ENCODE measurements at regions not wholly inside any gene's neighbourhood (a gene's known extent, or its start where the extent isn't known, plus 50 kb on each side); places are given as distances from the start of the nearest gene placed in this dataset.

GRCh38 chr4:112942077-112942476 is 107.4 kb upstream of the ANK2 start:
- H3K27me3 ChIP-seq, result no peaks in the 10 kb centered on the region
- H3K4me3 ChIP-seq, result no peak overlapping the region
- TF ChIP-seq POLR2A (IDR thresholded peaks at IDR 0.05) (no peak), EP300 (IDR thresholded peaks at IDR 0.05) (no peak), CTCF (IDR thresholded peaks at IDR 0.05) (no peak)
- H3K27ac ChIP-seq, result no peak overlapping the region
- DNase-seq (ENCODE audit: low spot score in 2 of 2), result no peak
- WGBS, 2 donors, result 85 to 95% methylated on average over 2 of the region's 2 CpGs
- no peaks in the 10 kb centered on the region for H3K9me3 ChIP-seq
- no peaks in the 10 kb centered on the region for H3K36me3 ChIP-seq
- H3K4me1 ChIP-seq, result peaks cover 0 to 6% (median 0%) of the 10 kb centered on the region in 4 donors

GRCh38 chr4:112942997-112943396 is 106.5 kb upstream of the ANK2 start:
- TF ChIP-seq POLR2A (IDR thresholded peaks at IDR 0.05), result no peak
- no peak for TF ChIP-seq EP300 (IDR thresholded peaks at IDR 0.05)
- no peak for TF ChIP-seq CTCF (IDR thresholded peaks at IDR 0.05)
- Histone ChIP-seq H3K4me1 (peaks cover 0 to 4% (median 0%) of the 10 kb centered on the region in 4 donors), H3K27me3 (no peaks in the 10 kb centered on the region), H3K9me3 (no peaks in the 10 kb centered on the region), H3K27ac (no peak overlapping the region), H3K36me3 (no peaks in the 10 kb centered on the region), H3K4me3 (no peak overlapping the region)
- WGBS, 2 donors, result 76 to 83% methylated on average over 2 of the region's 2 CpGs
- DNase-seq (ENCODE audit: low spot score in 2 of 2), result no peak

GRCh38 chr4:112944006-112944405 is 105.4 kb upstream of the ANK2 start:
- no peaks in the 10 kb centered on the region for H3K27me3 ChIP-seq
- no peaks in the 10 kb centered on the region for H3K9me3 ChIP-seq
- no peak overlapping the region for H3K27ac ChIP-seq
- DNase-seq (ENCODE audit: low spot score in 2 of 2), result no peak
- no peaks in the 10 kb centered on the region for H3K4me1 ChIP-seq
- no peaks in the 10 kb centered on the region for H3K36me3 ChIP-seq
- H3K4me3 ChIP-seq, result no peak overlapping the region
- no peak for TF ChIP-seq CTCF (IDR thresholded peaks at IDR 0.05)
- no peak for TF ChIP-seq EP300 (IDR thresholded peaks at IDR 0.05)
- TF ChIP-seq POLR2A (IDR thresholded peaks at IDR 0.05), result no peak

GRCh38 chr4:112946127-112946526 is 103.3 kb upstream of the ANK2 start:
- Histone ChIP-seq H3K9me3 (no peaks in the 10 kb centered on the region), H3K4me1 (no peaks in the 10 kb centered on the region), H3K27ac (no peak overlapping the region), H3K27me3 (no peaks in the 10 kb centered on the region), H3K4me3 (no peak overlapping the region), H3K36me3 (no peaks in the 10 kb centered on the region)
- no peak for DNase-seq (ENCODE audit: low spot score in 2 of 2)
- TF ChIP-seq CTCF (IDR thresholded peaks at IDR 0.05), result no peak
- TF ChIP-seq POLR2A (IDR thresholded peaks at IDR 0.05), result no peak
- no peak for TF ChIP-seq EP300 (IDR thresholded peaks at IDR 0.05)
- WGBS, 2 donors, result 62 to 77% methylated on average over 7 of the region's 7 CpGs

GRCh38 chr4:112947616-112948015 is 101.8 kb upstream of the ANK2 start:
- H3K4me1 ChIP-seq, result peaks cover 0 to 14% (median 4%) of the 10 kb centered on the region in 4 donors

More at GRCh38 chr4:112947616-112948015, 101.8 kb upstream of the ANK2 start:
- Histone ChIP-seq H3K36me3 (no peaks in the 10 kb centered on the region), H3K4me3 (no peak overlapping the region), H3K27ac (no peak overlapping the region), H3K27me3 (no peaks in the 10 kb centered on the region), H3K9me3 (no peaks in the 10 kb centered on the region)
- 56 to 59% methylated on average over 2 of the region's 2 CpGs for WGBS, 2 donors
- no peak for DNase-seq (ENCODE audit: low spot score in 2 of 2)
- TF ChIP-seq EP300 (IDR thresholded peaks at IDR 0.05) (no peak), CTCF (IDR thresholded peaks at IDR 0.05) (no peak), POLR2A (IDR thresholded peaks at IDR 0.05) (no peak)
